NK-92 (cell line): ENCODE measurements at regions not wholly inside any gene's neighbourhood (a gene's known extent, or its start where the extent isn't known, plus 50 kb on each side); places are given as distances from the start of the nearest gene placed in this dataset.

ENCODE experiments used
- DNase-seq: peaks from one replicate; lab custom pipeline; 2025; ENCODE audit not compliant: unreplicated experiment; lab: John Stamatoyannopoulos, UW

DNA sequence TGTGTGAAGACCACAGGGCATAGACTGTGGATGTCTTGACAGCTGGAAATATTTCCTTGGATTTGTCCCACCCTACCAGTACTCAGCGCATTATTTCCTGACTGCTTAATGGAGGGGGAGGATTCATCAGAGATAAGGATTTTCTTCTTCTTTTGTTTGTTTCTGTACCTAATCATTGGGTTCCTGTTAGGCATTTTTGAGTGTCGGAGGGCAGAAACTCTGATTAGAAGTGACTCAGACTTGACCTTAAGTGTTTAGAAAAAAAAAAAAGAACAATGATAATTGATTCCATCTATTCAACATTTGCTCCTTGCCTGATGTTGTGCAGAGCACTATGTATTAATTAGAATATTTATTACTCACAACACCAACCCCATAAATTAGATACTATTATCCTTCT lies 78.5 kb upstream of the SYNPR start:
- no peak for DNase-seq

DNA sequence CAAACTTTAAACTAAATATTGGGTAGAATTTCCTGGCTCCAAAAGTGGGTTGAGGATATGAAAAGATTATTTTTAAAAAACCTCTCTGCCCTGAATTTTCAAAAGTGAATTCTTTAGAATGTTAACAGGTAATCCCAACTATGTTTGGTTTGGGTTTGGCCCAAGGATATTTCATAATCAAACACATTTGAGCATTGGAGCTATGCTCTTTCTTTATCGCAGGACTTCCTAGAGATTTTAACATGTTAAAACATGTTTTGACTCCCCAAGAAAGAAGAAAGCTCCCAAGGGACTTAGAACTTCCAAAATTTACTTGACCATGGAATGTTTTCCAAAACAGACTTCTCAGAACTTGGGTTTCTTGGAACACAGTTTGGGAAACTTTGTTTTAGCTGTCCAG lies 75.6 kb upstream of the SYNPR start:
- no peak for DNase-seq

DNA sequence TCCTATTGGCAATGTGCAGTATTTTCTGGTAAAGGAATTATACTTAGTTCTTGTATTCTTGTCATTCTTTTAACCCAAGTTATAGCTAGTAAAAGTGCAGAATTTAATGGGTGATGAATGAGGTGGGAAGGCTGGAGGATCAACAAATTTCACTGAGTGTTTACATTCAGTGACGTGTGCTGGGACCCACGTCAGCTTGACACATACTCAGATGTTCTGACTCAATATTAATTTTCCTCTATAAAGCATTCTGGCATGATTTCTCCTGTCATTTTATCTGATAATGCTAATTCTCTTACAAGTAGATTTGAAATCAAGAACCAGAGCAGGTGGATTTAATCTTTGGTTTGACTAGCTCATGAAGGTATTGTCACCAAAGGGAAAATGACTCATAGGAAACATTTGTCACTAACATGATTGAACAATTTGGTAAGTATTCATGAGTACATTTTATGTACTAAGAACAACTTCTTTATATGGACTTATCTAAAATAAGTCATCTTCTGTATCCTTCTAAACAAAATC lies 71.0 kb upstream of the SYNPR start:
- DNase-seq = no peak

DNA sequence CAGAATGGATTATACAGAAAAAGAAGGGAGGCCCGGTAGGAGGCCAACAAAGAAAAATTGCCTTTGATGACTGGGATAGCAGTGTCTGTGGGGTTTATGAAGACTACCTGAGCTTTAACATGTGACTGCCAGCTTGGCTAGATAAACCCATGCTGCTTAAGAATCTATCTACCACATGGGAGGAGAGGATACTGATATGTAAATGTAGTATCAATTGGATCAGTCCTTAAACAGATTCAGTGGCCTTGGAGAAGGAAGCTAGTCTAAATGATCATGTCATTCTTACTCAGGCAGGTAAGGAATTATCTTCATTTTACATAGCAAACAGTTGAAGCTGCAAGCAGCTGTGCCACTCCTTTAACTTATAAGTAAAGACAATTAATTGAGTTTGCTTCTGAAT lies 50.0 kb upstream of the SYNPR start:
- DNase-seq = no peak
